IPS DF 19.7 (cell line): ENCODE measurements at regions not wholly inside any gene's neighbourhood (a gene's known extent, or its start where the extent isn't known, plus 50 kb on each side); places are given as distances from the start of the nearest gene placed in this dataset.

ENCODE experiments used
- DNase-seq: peaks from one replicate; pipeline ENCODE4 v3.0.0-alpha.2; 2013; ENCODE audit warnings: low read depth, low spot score

- no peak for DNase-seq
These were observed 179.9 kb downstream of the ZIC1 start for GRCh38 chr3:147589016-147589415.

- DNase-seq: no peak
These were observed 195.0 kb downstream of the ZIC1 start for GRCh38 chr3:147604136-147604535.

GRCh38 chr3:147613725-147614124 lies 204.6 kb downstream of the ZIC1 start:
- DNase-seq: no peak

- DNase-seq: no peak
These were observed 205.0 kb downstream of the ZIC1 start for GRCh38 chr3:147614210-147614609.

GRCh38 chr3:147615035-147615434 lies 205.9 kb downstream of the ZIC1 start:
- no peak for DNase-seq

- DNase-seq: no peak
These were observed 207.9 kb downstream of the ZIC1 start for GRCh38 chr3:147616998-147617619.

GRCh38 chr3:147618691-147619090 lies 209.5 kb downstream of the ZIC1 start:
- no peak for DNase-seq

- no peak for DNase-seq
These were observed 210.9 kb downstream of the ZIC1 start for GRCh38 chr3:147619921-147620560.

GRCh38 chr3:147620906-147621305 lies 211.7 kb downstream of the ZIC1 start:
- no peak for DNase-seq

GRCh38 chr3:147630921-147631415 lies 221.8 kb downstream of the ZIC1 start:
- DNase-seq: no peak

GRCh38 chr3:147640781-147641180 lies 231.6 kb downstream of the ZIC1 start:
- no peak for DNase-seq

- no peak for DNase-seq
These were observed 236.6 kb downstream of the ZIC1 start for GRCh38 chr3:147645761-147646160.

GRCh38 chr3:147649475-147649874 lies 240.3 kb downstream of the ZIC1 start:
- DNase-seq: no peak

- no peak for DNase-seq
These were observed 242.1 kb downstream of the ZIC1 start for GRCh38 chr3:147651107-147651778.

- DNase-seq: no peak
These were observed 243.6 kb downstream of the ZIC1 start for GRCh38 chr3:147652651-147653366.

GRCh38 chr3:147653367-147653923 lies 244.3 kb downstream of the ZIC1 start:
- no peak for DNase-seq

GRCh38 chr3:147654827-147655226 lies 245.7 kb downstream of the ZIC1 start:
- DNase-seq: no peak

GRCh38 chr3:147655236-147655635 lies 246.1 kb downstream of the ZIC1 start:
- no peak for DNase-seq

GRCh38 chr3:147656023-147656422 lies 246.9 kb downstream of the ZIC1 start:
- DNase-seq: no peak

GRCh38 chr3:147661916-147662315 lies 252.8 kb downstream of the ZIC1 start:
- no peak for DNase-seq

- DNase-seq: no peak
These were observed 253.5 kb downstream of the ZIC1 start for GRCh38 chr3:147662705-147663104.

GRCh38 chr3:147669077-147669476 lies 259.9 kb downstream of the ZIC1 start:
- DNase-seq: no peak
